Lung microvascular endothelial cell (primary cell): ENCODE measurements at regions not wholly inside any gene's neighbourhood (a gene's known extent, or its start where the extent isn't known, plus 50 kb on each side); places are given as distances from the start of the nearest gene placed in this dataset.
A peak's percentile ranks its signal among the peaks of the same experiment; 100 is the strongest.

Source experiments
- DNase-seq, 2 donors: peaks; one replicate each; pipeline versions ENCODE4 v3.0.0 to v3.0.0-alpha.2; 2010; ENCODE audit warnings: low read depth in 2 of 2

GRCh38 chr16:51393381-51394005 is 242.4 kb upstream of the SALL1 start:
- no peak for DNase-seq

- peak in 1 of 2 donors; percentile 4 for DNase-seq
Observed at GRCh38 chr16:51392521-51393187, 241.6 kb upstream of the SALL1 start.

GRCh38 chr16:51391798-51392511 is 240.9 kb upstream of the SALL1 start:
- DNase-seq: no peak

- no peak for DNase-seq
Observed at GRCh38 chr16:51390877-51391276, 239.8 kb upstream of the SALL1 start.

- DNase-seq: no peak
Observed at GRCh38 chr16:51389881-51390280, 238.8 kb upstream of the SALL1 start.

- DNase-seq: no peak
Observed at GRCh38 chr16:51388516-51388951, 237.5 kb upstream of the SALL1 start.

- no peak for DNase-seq
Observed at GRCh38 chr16:51383909-51384308, 232.8 kb upstream of the SALL1 start.

- DNase-seq: no peak
Observed at GRCh38 chr16:51382940-51383339, 231.9 kb upstream of the SALL1 start.

GRCh38 chr16:51382211-51382610 is 231.1 kb upstream of the SALL1 start:
- DNase-seq: no peak

- no peak for DNase-seq
Observed at GRCh38 chr16:51376080-51376479, 225.0 kb upstream of the SALL1 start.

GRCh38 chr16:51374790-51375189 is 223.7 kb upstream of the SALL1 start:
- DNase-seq: no peak

GRCh38 chr16:51374346-51374745 is 223.3 kb upstream of the SALL1 start:
- DNase-seq: peak in 1 of 2 donors; percentile 8

- DNase-seq: no peak
Observed at GRCh38 chr16:51365715-51366114, 214.6 kb upstream of the SALL1 start.

GRCh38 chr16:51359141-51359955 is 208.3 kb upstream of the SALL1 start:
- DNase-seq: no peak

- DNase-seq: no peak
Observed at GRCh38 chr16:51357839-51358238, 206.8 kb upstream of the SALL1 start.

- no peak for DNase-seq
Observed at GRCh38 chr16:51355875-51356274, 204.8 kb upstream of the SALL1 start.

- DNase-seq: no peak
Observed at GRCh38 chr16:51355195-51355594, 204.1 kb upstream of the SALL1 start.

- no peak for DNase-seq
Observed at GRCh38 chr16:51353055-51353454, 202.0 kb upstream of the SALL1 start.

GRCh38 chr16:51349626-51350025 is 198.6 kb upstream of the SALL1 start:
- DNase-seq: no peak

GRCh38 chr16:51343411-51343810 is 192.3 kb upstream of the SALL1 start:
- DNase-seq: no peak

GRCh38 chr16:51341204-51341603 is 190.1 kb upstream of the SALL1 start:
- DNase-seq: no peak

GRCh38 chr16:51337662-51338061 is 186.6 kb upstream of the SALL1 start:
- no peak for DNase-seq
